K562 (cell line): ENCODE measurements at regions not wholly inside any gene's neighbourhood (a gene's known extent, or its start where the extent isn't known, plus 50 kb on each side); places are given as distances from the start of the nearest gene placed in this dataset.

ENCODE experiments used
- CBFB ChIP-seq: sonication (generic); formaldehyde crosslinking; IDR thresholded peaks from 2 replicates; pipeline ENCODE4 v1.4.0; 2020; ENCODE audit warnings: mild to moderate bottlenecking, missing genetic modification reagents
- EP300 ChIP-seq: IDR thresholded peaks from 2 replicates; pipeline ENCODE4 v1.6.1; 2012; ENCODE audit warnings: low read length, improper control_type of control experiment
- HDAC2 ChIP-seq: fragments of 450-650 bp; IDR thresholded peaks from 2 replicates; pipeline ENCODE4 v1.6.1; 2016; ENCODE audit warnings: mild to moderate bottlenecking
- HDAC6 ChIP-seq: IDR thresholded peaks from 2 replicates; pipeline ENCODE4 v1.6.1; 2012; ENCODE audit warnings: low read depth, mild to moderate bottlenecking, control low read depth, inconsistent platforms, low read length, moderate library complexity
- NONO ChIP-seq, 2 experiments: fragments of 200-400 bp in 1 of 2; fragments of 450-650 bp in 1 of 2; formaldehyde crosslinking in 1 of 2; IDR thresholded peaks; 2 replicates each; pipeline ENCODE4 v1.6.1; 2017; ENCODE audit warnings: low read depth in 2 of 2, mild to moderate bottlenecking in 2 of 2, moderate library complexity in 2 of 2, low read length in 1 of 2
- PRMT5 ChIP-seq: sonication (generic); formaldehyde crosslinking; IDR thresholded peaks from 2 replicates; pipeline ENCODE4 v1.5.0; 2020; ENCODE audit warnings: missing genetic modification reagents
- RAD21 ChIP-seq, 2 experiments: fragments of 250-450 bp in 1 of 2; fragments of 450-650 bp in 1 of 2; sonication (Bioruptor Pico) in 1 of 2; formaldehyde crosslinking in 1 of 2; IDR thresholded peaks in 1 of 2; conservative IDR thresholded peaks in 1 of 2; 2 replicates each; pipeline versions ENCODE4 v1.4.0 to v1.8.0; 2020 to 2022; ENCODE audit warnings: mild to moderate bottlenecking in 2 of 2, moderate library complexity in 1 of 2
- REST ChIP-seq, 2 experiments: fragments of 450-650 bp; formaldehyde crosslinking in 1 of 2; IDR thresholded peaks; 2 replicates each; pipeline versions ENCODE4 v1.4.0 to v1.6.1; 2014 to 2020; ENCODE audit warnings: mild to moderate bottlenecking in 2 of 2, borderline replicate concordance in 1 of 2, low read depth in 1 of 2
- RFX5 ChIP-seq: IDR thresholded peaks from 2 replicates; pipeline ENCODE4 v1.6.1; 2011; ENCODE audit warnings: low read depth, mild to moderate bottlenecking, improper control_type of control experiment, low read length
- ZNF133 ChIP-seq: fragments of 250-450 bp; sonication (Bioruptor Pico); IDR thresholded peaks from 2 replicates; pipeline ENCODE4 v1.4.0; 2020; ENCODE audit warnings: mild to moderate bottlenecking
- ZNF696 ChIP-seq: fragments of 250-450 bp; sonication (Bioruptor Pico); conservative IDR thresholded peaks from 2 replicates; pipeline ENCODE4 v1.4.0; 2020; ENCODE audit warnings: mild to moderate bottlenecking, moderate library complexity

- TF ChIP-seq RAD21 (CRISPR knock-in tag; conservative IDR thresholded peaks at IDR 0.05 in 1 of 2, IDR thresholded peaks at IDR 0.05 in 1 of 2): no peak
- TF ChIP-seq ZNF696 (CRISPR knock-in tag): no peak
- no peak for TF ChIP-seq HDAC6
- no peak for TF ChIP-seq REST (IDR thresholded peaks at IDR 0.05; ENCODE audit: borderline replicate concordance)
- no peak for TF ChIP-seq REST (CRISPR knock-in tag; IDR thresholded peaks at IDR 0.05; ENCODE audit: low read depth)
- no peak for TF ChIP-seq EP300
- TF ChIP-seq HDAC2: no peak
- TF ChIP-seq RFX5: no peak
- no peak for TF ChIP-seq CBFB (CRISPR knock-in tag)
- TF ChIP-seq PRMT5 (CRISPR knock-in tag): no peak
- TF ChIP-seq ZNF133: no peak
- no peak for TF ChIP-seq NONO (IDR thresholded peaks at IDR 0.05; ENCODE audit: low read depth in 2 of 2, low read length in 1 of 2)
Observed at GRCh38 chr2:65754219-65754618, 321.8 kb upstream of the SPRED2 start.
